Left renal pelvis (tissue), 4 donors: ENCODE measurements at regions not wholly inside any gene's neighbourhood (a gene's known extent, or its start where the extent isn't known, plus 50 kb on each side); places are given as distances from the start of the nearest gene placed in this dataset.
"Not testable (repeated sequence)": the region's sequence is repeated elsewhere in the genome, so short reads cannot be mapped to it uniquely, and the experiment has no call there.

Source experiments
- DNase-seq, 4 donors: peaks; one replicate each; pipeline ENCODE4 v3.0.0-alpha.2; 2013; ENCODE audit warnings: low read depth in 4 of 4, low spot score in 3 of 4

- no peak for DNase-seq
These were observed 72.3 kb upstream of the CD2AP start for GRCh38 chr6:47405273-47405672.

- DNase-seq: no peak
These were observed 70.0 kb upstream of the CD2AP start for GRCh38 chr6:47407300-47408281.

GRCh38 chr6:47413752-47414422, 63.7 kb upstream of the CD2AP start:
- DNase-seq: peak in 1 of 4 donors; percentile 59

GRCh38 chr6:47414423-47415167, 63.0 kb upstream of the CD2AP start:
- DNase-seq: no peak

- DNase-seq: no peak
These were observed 60.9 kb upstream of the CD2AP start for GRCh38 chr6:47416396-47417345.

GRCh38 chr6:47419621-47420020, 58.0 kb upstream of the CD2AP start:
- DNase-seq: no peak

- no peak for DNase-seq
These were observed 56.9 kb upstream of the CD2AP start for GRCh38 chr6:47420394-47421371.

- no peak for DNase-seq
These were observed 54.5 kb upstream of the CD2AP start for GRCh38 chr6:47423079-47423478.

GRCh38 chr6:47424436-47424836, 53.2 kb upstream of the CD2AP start:
- DNase-seq: no peak

- DNase-seq: not testable (repeated sequence)
These were observed 51.9 kb upstream of the CD2AP start for GRCh38 chr6:47425724-47426123.

- DNase-seq: no peak
These were observed 50.9 kb upstream of the CD2AP start for GRCh38 chr6:47426524-47427302.

- no peak for DNase-seq
These were observed 49.9 kb upstream of the CD2AP start for GRCh38 chr6:47427680-47428079.
